ENCODE measurements at regions not wholly inside any gene's neighbourhood (a gene's known extent, or its start where the extent isn't known, plus 50 kb on each side); places are given as distances from the start of the nearest gene placed in this dataset.

GRCh38 chr3:117631781-117632180 lies 922.2 kb downstream of the TUSC7 start:
- DNase-seq (ENCODE audit: low read depth in 1 of 2, low spot score in 1 of 2), result no peak

- no peak for DNase-seq (ENCODE audit: low read depth in 1 of 2, low spot score in 1 of 2)
Measured at GRCh38 chr3:117632191-117632590, 922.6 kb downstream of the TUSC7 start.

GRCh38 chr3:117633207-117633606 lies 923.6 kb downstream of the TUSC7 start:
- DNase-seq (ENCODE audit: low read depth in 1 of 2, low spot score in 1 of 2), result no peak

- no peak for DNase-seq (ENCODE audit: low read depth in 1 of 2, low spot score in 1 of 2)
Measured at GRCh38 chr3:117637666-117638065, 928.1 kb downstream of the TUSC7 start.

GRCh38 chr3:117644203-117644602 lies 934.6 kb downstream of the TUSC7 start:
- no peak for DNase-seq (ENCODE audit: low read depth in 1 of 2, low spot score in 1 of 2)

- DNase-seq (ENCODE audit: low read depth in 1 of 2, low spot score in 1 of 2), result no peak
Measured at GRCh38 chr3:117645561-117646242, 936.1 kb downstream of the TUSC7 start.

GRCh38 chr3:117647435-117647834 lies 937.9 kb downstream of the TUSC7 start:
- no peak for DNase-seq (ENCODE audit: low read depth in 1 of 2, low spot score in 1 of 2)

- no peak for DNase-seq (ENCODE audit: low read depth in 1 of 2, low spot score in 1 of 2)
Measured at GRCh38 chr3:117651246-117651645, 941.7 kb downstream of the TUSC7 start.

- no peak for DNase-seq (ENCODE audit: low read depth in 1 of 2, low spot score in 1 of 2)
Measured at GRCh38 chr3:117656391-117656790, 946.8 kb downstream of the TUSC7 start.

GRCh38 chr3:117657278-117657677 lies 947.7 kb downstream of the TUSC7 start:
- DNase-seq (ENCODE audit: low read depth in 1 of 2, low spot score in 1 of 2), result no peak

GRCh38 chr3:117660941-117661817 lies 951.6 kb downstream of the TUSC7 start:
- DNase-seq (ENCODE audit: low read depth in 1 of 2, low spot score in 1 of 2), result no peak

GRCh38 chr3:117661818-117662095 lies 952.2 kb downstream of the TUSC7 start:
- no peak for DNase-seq (ENCODE audit: low read depth in 1 of 2, low spot score in 1 of 2)

GRCh38 chr3:117665296-117665695 lies 955.7 kb downstream of the TUSC7 start:
- no peak for DNase-seq (ENCODE audit: low read depth in 1 of 2, low spot score in 1 of 2)

GRCh38 chr3:117666325-117666724 lies 956.7 kb downstream of the TUSC7 start:
- DNase-seq (ENCODE audit: low read depth in 1 of 2, low spot score in 1 of 2), result no peak

GRCh38 chr3:117666812-117667211 lies 957.2 kb downstream of the TUSC7 start:
- no peak for DNase-seq (ENCODE audit: low read depth in 1 of 2, low spot score in 1 of 2)

- DNase-seq (ENCODE audit: low read depth in 1 of 2, low spot score in 1 of 2), result no peak
Measured at GRCh38 chr3:117669774-117670173, 960.2 kb downstream of the TUSC7 start.

GRCh38 chr3:117671722-117672318 lies 962.2 kb downstream of the TUSC7 start:
- DNase-seq (ENCODE audit: low read depth in 1 of 2, low spot score in 1 of 2), result no peak

- DNase-seq (ENCODE audit: low read depth in 1 of 2, low spot score in 1 of 2), result no peak
Measured at GRCh38 chr3:117674321-117674720, 964.7 kb downstream of the TUSC7 start.

- DNase-seq (ENCODE audit: low read depth in 1 of 2, low spot score in 1 of 2), result no peak
Measured at GRCh38 chr3:117681619-117682018, 972.0 kb downstream of the TUSC7 start.

- no peak for DNase-seq (ENCODE audit: low read depth in 1 of 2, low spot score in 1 of 2)
Measured at GRCh38 chr3:117687096-117687495, 977.5 kb downstream of the TUSC7 start.

GRCh38 chr3:117688583-117688982 lies 979.0 kb downstream of the TUSC7 start:
- DNase-seq (ENCODE audit: low read depth in 1 of 2, low spot score in 1 of 2), result no peak

- DNase-seq (ENCODE audit: low read depth in 1 of 2, low spot score in 1 of 2), result no peak
Measured at GRCh38 chr3:117691526-117691925, 981.9 kb downstream of the TUSC7 start.

Data from activated CD4-positive, alpha-beta T cell treated with anti-CD3 and anti-CD28 coated beads, Interleukin-2, amount 50 U/mL, for 24 hours (primary cell).